Peyer's patch (tissue), 4 donors: ENCODE measurements at regions not wholly inside any gene's neighbourhood (a gene's known extent, or its start where the extent isn't known, plus 50 kb on each side); places are given as distances from the start of the nearest gene placed in this dataset.

Experiments used
- DNase-seq, 3 donors: peaks; one replicate each; pipeline ENCODE4 v3.0.0-alpha.2; 2017 to 2019
- H3K27ac ChIP-seq, 4 donors: fragments of 200-600 bp; sonication (generic); one replicate each; pipeline ENCODE4 v1.5.1; 2016 to 2019
- H3K27me3 ChIP-seq, 2 donors: fragments of 200-600 bp; sonication (generic); one replicate each; pipeline ENCODE4 v1.5.1; 2019
- H3K36me3 ChIP-seq, 3 donors: fragments of 200-600 bp; sonication (generic); one replicate each; pipeline ENCODE4 v1.5.1; 2016 to 2019
- H3K4me1 ChIP-seq, 4 donors: fragments of 200-600 bp; sonication (generic); one replicate each; pipeline ENCODE4 v1.5.1; 2016 to 2019
- H3K4me3 ChIP-seq, 4 donors: fragments of 200-600 bp; sonication (generic); 1 replicate in 3 of 4; 2 replicates in 1 of 4; pipeline ENCODE4 v1.5.1; 2016 to 2019; ENCODE audit warnings: mild to moderate bottlenecking in 1 of 4
- H3K9me3 ChIP-seq, 4 donors: fragments of 200-600 bp; sonication (generic); one replicate each; pipeline ENCODE4 v1.5.1; 2016 to 2019; ENCODE audit warnings: mild to moderate bottlenecking in 1 of 4
- CTCF ChIP-seq, 6 experiments: fragments of 450-650 bp in 4 of 6; fragments of 200-600 bp in 2 of 6; sonication (generic) in 1 of 6; IDR thresholded peaks; one replicate each; pipeline ENCODE4 v1.5.1; 2017 to 2019; ENCODE audit warnings: antibody characterized with exemption in 6 of 6, mild to moderate bottlenecking in 3 of 6, moderate library complexity in 1 of 6
- POLR2A ChIP-seq, 2 donors: fragments of 450-650 bp; IDR thresholded peaks; one replicate each; pipeline ENCODE4 v1.5.1; 2017; ENCODE audit warnings: antibody characterized with exemption in 2 of 2, mild to moderate bottlenecking in 2 of 2, moderate library complexity in 2 of 2

DNA sequence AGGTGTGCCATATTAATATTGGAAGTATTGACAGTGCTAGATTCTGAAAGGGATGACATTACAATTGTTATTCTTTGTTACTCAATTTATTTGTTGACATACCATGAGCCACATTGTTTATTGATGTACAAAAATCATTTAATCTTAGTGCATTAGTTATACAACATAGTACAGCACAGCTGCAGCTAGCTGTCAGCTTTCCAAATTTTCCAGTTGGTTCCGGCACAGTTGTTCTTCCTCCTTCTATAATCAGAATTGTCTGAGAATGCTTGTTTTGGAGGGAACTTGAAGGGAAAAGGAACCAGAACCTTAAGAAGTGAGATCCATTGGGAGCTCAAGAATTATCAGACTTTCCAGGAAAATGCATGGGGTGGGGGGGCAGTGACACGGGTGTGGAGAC, 281.4 kb downstream of the ZIC3 start:
- DNase-seq, result no peak
- Histone ChIP-seq H3K27me3 (no peaks in the 10 kb centered on the region), H3K36me3 (no peaks in the 10 kb centered on the region), H3K4me3 (no peak overlapping the region), H3K9me3 (no peaks in the 10 kb centered on the region), H3K4me1 (no peaks in the 10 kb centered on the region), H3K27ac (no peak overlapping the region)
- no peak for TF ChIP-seq POLR2A (IDR thresholded peaks at IDR 0.05)
- TF ChIP-seq CTCF (IDR thresholded peaks at IDR 0.05), result no peak

- Histone ChIP-seq H3K4me3 (no peak overlapping the region), H3K9me3 (no peaks in the 10 kb centered on the region), H3K27ac (no peak overlapping the region), H3K27me3 (no peaks in the 10 kb centered on the region), H3K4me1 (no peaks in the 10 kb centered on the region), H3K36me3 (no peaks in the 10 kb centered on the region)
- DNase-seq, result no peak
- TF ChIP-seq CTCF (IDR thresholded peaks at IDR 0.05) (no peak), POLR2A (IDR thresholded peaks at IDR 0.05) (no peak)
Measured at GRCh38 chrX:137848266-137848905, 282.5 kb downstream of the ZIC3 start.

DNA sequence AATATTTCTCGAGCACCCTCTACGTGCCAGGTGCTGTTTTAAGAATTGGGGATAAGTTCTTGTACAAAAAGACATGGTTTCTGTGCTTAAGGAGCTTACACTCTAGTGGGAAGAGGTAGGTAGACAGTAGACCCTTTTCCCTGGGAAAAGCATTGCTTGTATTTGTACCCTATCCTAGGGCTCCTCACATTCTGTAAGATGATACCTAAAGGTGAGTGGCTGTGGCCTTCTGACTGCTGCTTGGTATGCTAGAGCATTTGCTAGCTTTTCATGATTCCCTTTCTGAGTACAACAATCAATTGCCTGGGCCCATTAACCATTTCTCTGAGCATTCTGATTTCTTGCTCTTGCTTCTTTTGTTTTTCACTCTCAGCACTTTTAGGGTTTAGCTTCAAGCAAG, 286.6 kb downstream of the ZIC3 start:
- TF ChIP-seq POLR2A (IDR thresholded peaks at IDR 0.05) (no peak), CTCF (IDR thresholded peaks at IDR 0.05) (no peak)
- Histone ChIP-seq H3K9me3 (no peaks in the 10 kb centered on the region), H3K27me3 (no peaks in the 10 kb centered on the region), H3K4me3 (no peak overlapping the region), H3K36me3 (no peaks in the 10 kb centered on the region), H3K27ac (no peak overlapping the region), H3K4me1 (no peaks in the 10 kb centered on the region)
- DNase-seq, result no peak

DNA sequence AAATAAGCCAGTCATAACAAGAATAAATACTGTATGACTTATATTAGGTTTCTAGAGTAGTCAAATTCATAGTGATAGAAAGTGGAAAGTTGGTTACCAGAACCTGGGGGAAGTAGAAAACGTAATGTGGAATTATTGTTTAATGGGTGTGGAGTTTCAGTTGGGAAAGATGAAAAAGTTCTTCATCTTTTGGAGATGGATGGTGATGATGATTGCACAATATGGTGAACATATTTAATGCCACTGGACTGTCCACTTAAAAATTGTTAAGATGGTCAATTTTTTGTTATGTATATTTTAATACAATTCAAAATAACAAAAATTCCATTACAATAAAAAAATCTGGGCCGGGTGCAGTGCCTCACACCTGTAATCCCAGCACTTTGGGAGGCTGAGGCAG, 289.6 kb downstream of the ZIC3 start:
- DNase-seq, result no peak
- Histone ChIP-seq H3K4me3 (no peak overlapping the region), H3K27me3 (no peaks in the 10 kb centered on the region), H3K4me1 (no peaks in the 10 kb centered on the region), H3K27ac (no peak overlapping the region), H3K9me3 (no peaks in the 10 kb centered on the region), H3K36me3 (no peaks in the 10 kb centered on the region)
- TF ChIP-seq CTCF (IDR thresholded peaks at IDR 0.05) (no peak), POLR2A (IDR thresholded peaks at IDR 0.05) (no peak)

- no peaks in the 10 kb centered on the region for H3K36me3 ChIP-seq
- H3K27me3 ChIP-seq, result no peaks in the 10 kb centered on the region
- H3K9me3 ChIP-seq, result no peaks in the 10 kb centered on the region
- no peak overlapping the region for H3K27ac ChIP-seq
- H3K4me1 ChIP-seq, result no peaks in the 10 kb centered on the region
- no peak overlapping the region for H3K4me3 ChIP-seq
- no peak for DNase-seq
- TF ChIP-seq POLR2A (IDR thresholded peaks at IDR 0.05), result no peak
- no peak for TF ChIP-seq CTCF (IDR thresholded peaks at IDR 0.05)
Measured at GRCh38 chrX:137858106-137858505, 292.2 kb downstream of the ZIC3 start.

- no peaks in the 10 kb centered on the region for H3K36me3 ChIP-seq
- no peaks in the 10 kb centered on the region for H3K27me3 ChIP-seq
- H3K9me3 ChIP-seq, result no peaks in the 10 kb centered on the region
- TF ChIP-seq CTCF (IDR thresholded peaks at IDR 0.05), result no peak
- no peak for TF ChIP-seq POLR2A (IDR thresholded peaks at IDR 0.05)
- H3K27ac ChIP-seq, result no peak overlapping the region
- H3K4me3 ChIP-seq, result no peak overlapping the region
- H3K4me1 ChIP-seq, result no peaks in the 10 kb centered on the region
- DNase-seq, result no peak
Measured at GRCh38 chrX:137878401-137878800, 312.5 kb downstream of the ZIC3 start.
